Parathyroid adenoma (tissue), 2 donors: ENCODE measurements at regions not wholly inside any gene's neighbourhood (a gene's known extent, or its start where the extent isn't known, plus 50 kb on each side); places are given as distances from the start of the nearest gene placed in this dataset.

ENCODE experiments used
- H2AFZ ChIP-seq: fragments of 300-600 bp; sonication (generic); one replicate; pipeline ENCODE4 v1.7.0; 2017; ENCODE audit warnings: antibody characterized with exemption, mild to moderate bottlenecking
- H3K27ac ChIP-seq: fragments of 300-600 bp; sonication (generic); one replicate; pipeline ENCODE4 v1.7.0; 2017
- H3K27me3 ChIP-seq: fragments of 300-600 bp; sonication (generic); one replicate; pipeline ENCODE4 v1.7.0; 2017; ENCODE audit warnings: low read length; ENCODE audit not compliant: control insufficient read depth, insufficient read depth
- H3K36me3 ChIP-seq: fragments of 300-600 bp; sonication (generic); one replicate; pipeline ENCODE4 v1.7.0; 2017; ENCODE audit warnings: low read length; ENCODE audit not compliant: control insufficient read depth, insufficient read depth
- H3K4me1 ChIP-seq: fragments of 300-600 bp; sonication (generic); one replicate; pipeline ENCODE4 v1.7.0; 2017; ENCODE audit warnings: control low read depth
- H3K4me2 ChIP-seq: fragments of 300-600 bp; sonication (generic); one replicate; pipeline ENCODE4 v1.7.0; 2017; ENCODE audit warnings: low read length
- H3K4me3 ChIP-seq: fragments of 300-600 bp; sonication (generic); one replicate; pipeline ENCODE4 v1.7.0; 2017; ENCODE audit warnings: low read depth, low read length
- H3K79me2 ChIP-seq: fragments of 300-600 bp; sonication (generic); one replicate; pipeline ENCODE4 v1.7.0; 2017; ENCODE audit warnings: control low read depth
- H3K9ac ChIP-seq: fragments of 300-600 bp; sonication (generic); one replicate; pipeline ENCODE4 v1.7.0; 2017; ENCODE audit warnings: mild to moderate bottlenecking
- H3K9me3 ChIP-seq: fragments of 300-600 bp; sonication (generic); one replicate; pipeline ENCODE4 v1.7.0; 2017; ENCODE audit warnings: low read length; ENCODE audit not compliant: control insufficient read depth
- CTCF ChIP-seq: fragments of 300-600 bp; sonication (generic); IDR thresholded peaks from one replicate; pipeline ENCODE4 v1.7.0; 2017; ENCODE audit warnings: antibody characterized with exemption, mild to moderate bottlenecking
- donor health status: primary hyperparathyroidism.

DNA sequence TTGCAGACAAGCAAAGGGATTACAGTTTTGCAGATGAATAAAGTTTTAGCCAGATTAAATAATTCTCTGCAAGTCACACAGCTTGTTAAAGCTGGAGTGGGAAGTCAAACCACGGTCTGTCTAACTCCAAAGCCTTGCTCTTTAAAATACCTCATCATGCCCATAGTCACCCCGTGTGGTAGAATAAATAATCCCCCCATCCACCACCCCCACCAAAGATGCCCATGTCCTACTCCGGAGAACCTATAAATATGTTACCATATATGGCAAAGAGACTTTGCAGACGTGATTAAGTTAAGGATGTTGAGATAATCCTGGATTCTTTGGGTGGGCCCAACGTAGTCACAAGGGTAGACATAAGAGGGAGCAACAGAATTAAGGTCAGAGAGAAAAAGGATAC, 118.7 kb downstream of the BEND2 start:
- no peak overlapping the region for H3K27ac ChIP-seq
- no peak overlapping the region for H3K4me3 ChIP-seq
- H2AFZ ChIP-seq: no peak overlapping the region
- H3K4me1 ChIP-seq: no peaks in the 10 kb centered on the region
- no peaks in the 10 kb centered on the region for H3K9me3 ChIP-seq
- no peak overlapping the region for H3K4me2 ChIP-seq
- H3K36me3 ChIP-seq: no peaks in the 10 kb centered on the region
- TF ChIP-seq CTCF: no peak
- no peaks in the 10 kb centered on the region for H3K79me2 ChIP-seq
- no peak overlapping the region for H3K9ac ChIP-seq
- no peaks in the 10 kb centered on the region for H3K27me3 ChIP-seq

DNA sequence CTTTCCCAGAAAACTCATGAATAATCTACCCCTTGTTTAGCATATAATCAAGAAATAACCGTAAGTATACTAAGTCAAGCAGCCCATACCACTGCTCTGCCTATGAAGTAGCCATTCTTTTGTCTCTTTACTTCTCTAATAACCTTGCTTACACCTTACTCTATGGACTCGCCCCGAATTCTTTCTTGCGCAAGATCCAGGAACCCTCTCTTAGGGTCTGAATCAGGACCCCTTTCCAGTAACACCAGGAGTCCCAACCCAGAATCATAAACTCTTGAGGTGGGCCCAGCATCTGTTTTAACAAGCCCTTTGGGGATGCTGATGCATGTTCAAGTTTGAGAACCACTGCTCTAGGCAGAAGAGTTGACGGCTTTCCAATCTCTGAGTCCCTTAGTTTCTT, 119.6 kb downstream of the BEND2 start:
- no peaks in the 10 kb centered on the region for H3K27me3 ChIP-seq
- H2AFZ ChIP-seq: no peak overlapping the region
- H3K79me2 ChIP-seq: no peaks in the 10 kb centered on the region
- no peak overlapping the region for H3K4me3 ChIP-seq
- no peak for TF ChIP-seq CTCF
- H3K27ac ChIP-seq: no peak overlapping the region
- no peaks in the 10 kb centered on the region for H3K4me1 ChIP-seq
- H3K9me3 ChIP-seq: no peaks in the 10 kb centered on the region
- H3K36me3 ChIP-seq: no peaks in the 10 kb centered on the region
- no peak overlapping the region for H3K9ac ChIP-seq
- no peak overlapping the region for H3K4me2 ChIP-seq

DNA sequence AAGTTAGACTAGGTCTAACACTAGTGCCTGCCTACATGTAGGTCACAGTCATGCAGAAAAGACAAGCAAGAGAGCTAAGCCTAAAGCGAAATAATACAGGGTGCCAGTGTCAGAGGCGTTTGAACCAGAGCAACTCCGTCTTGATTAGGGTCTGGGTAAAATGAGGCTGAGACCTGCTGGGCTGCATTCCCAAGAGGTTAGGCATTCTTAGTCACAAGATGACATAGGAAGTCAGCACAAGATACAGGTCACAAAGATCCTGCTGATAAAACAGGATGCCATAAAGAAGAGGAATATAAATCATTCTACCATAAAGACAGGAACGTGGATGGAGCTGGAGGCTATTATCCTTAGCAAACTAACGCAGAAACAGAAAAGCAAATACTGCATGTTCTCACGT, 120.9 kb downstream of the BEND2 start:
- Histone ChIP-seq H3K27ac (no peak overlapping the region), H3K9me3 (no peaks in the 10 kb centered on the region), H3K4me1 (no peaks in the 10 kb centered on the region), H3K9ac (no peak overlapping the region), H3K4me2 (no peak overlapping the region), H3K27me3 (no peaks in the 10 kb centered on the region), H2AFZ (no peak overlapping the region), H3K36me3 (no peaks in the 10 kb centered on the region), H3K79me2 (no peaks in the 10 kb centered on the region), H3K4me3 (no peak overlapping the region)
- no peak for TF ChIP-seq CTCF

- no peak overlapping the region for H2AFZ ChIP-seq
- H3K27ac ChIP-seq: no peak overlapping the region
- H3K4me1 ChIP-seq: no peaks in the 10 kb centered on the region
- H3K36me3 ChIP-seq: no peaks in the 10 kb centered on the region
- no peaks in the 10 kb centered on the region for H3K27me3 ChIP-seq
- TF ChIP-seq CTCF: no peak
- no peak overlapping the region for H3K4me3 ChIP-seq
- H3K9me3 ChIP-seq: no peaks in the 10 kb centered on the region
- H3K9ac ChIP-seq: no peak overlapping the region
- H3K4me2 ChIP-seq: no peak overlapping the region
- H3K79me2 ChIP-seq: no peaks in the 10 kb centered on the region
Observed at GRCh38 chrX:18098763-18099162, 121.9 kb downstream of the BEND2 start.

GRCh38 chrX:18076434-18076833, 144.3 kb downstream of the BEND2 start:
- no peaks in the 10 kb centered on the region for H3K4me1 ChIP-seq
- H2AFZ ChIP-seq: no peak overlapping the region
- no peak overlapping the region for H3K9ac ChIP-seq
- H3K27ac ChIP-seq: no peak overlapping the region
- no peaks in the 10 kb centered on the region for H3K9me3 ChIP-seq
- H3K36me3 ChIP-seq: no peaks in the 10 kb centered on the region
- H3K79me2 ChIP-seq: no peaks in the 10 kb centered on the region
- H3K4me2 ChIP-seq: no peak overlapping the region
- no peak overlapping the region for H3K4me3 ChIP-seq
- no peak for TF ChIP-seq CTCF
- H3K27me3 ChIP-seq: no peaks in the 10 kb centered on the region
